GM18517 (cell line): ENCODE measurements at regions not wholly inside any gene's neighbourhood (a gene's known extent, or its start where the extent isn't known, plus 50 kb on each side); places are given as distances from the start of the nearest gene placed in this dataset.
"Not testable (repeated sequence)": the region's sequence is repeated elsewhere in the genome, so short reads cannot be mapped to it uniquely, and the experiment has no call there.

Experiments
- ATAC-seq: cut with Tn5 transposase; IDR thresholded peaks from one replicate; pipeline ENCODE4 v1.9.1; 2021; ENCODE audit warnings: mild to moderate bottlenecking, moderate library complexity; ENCODE audit not compliant: unreplicated experiment

DNA sequence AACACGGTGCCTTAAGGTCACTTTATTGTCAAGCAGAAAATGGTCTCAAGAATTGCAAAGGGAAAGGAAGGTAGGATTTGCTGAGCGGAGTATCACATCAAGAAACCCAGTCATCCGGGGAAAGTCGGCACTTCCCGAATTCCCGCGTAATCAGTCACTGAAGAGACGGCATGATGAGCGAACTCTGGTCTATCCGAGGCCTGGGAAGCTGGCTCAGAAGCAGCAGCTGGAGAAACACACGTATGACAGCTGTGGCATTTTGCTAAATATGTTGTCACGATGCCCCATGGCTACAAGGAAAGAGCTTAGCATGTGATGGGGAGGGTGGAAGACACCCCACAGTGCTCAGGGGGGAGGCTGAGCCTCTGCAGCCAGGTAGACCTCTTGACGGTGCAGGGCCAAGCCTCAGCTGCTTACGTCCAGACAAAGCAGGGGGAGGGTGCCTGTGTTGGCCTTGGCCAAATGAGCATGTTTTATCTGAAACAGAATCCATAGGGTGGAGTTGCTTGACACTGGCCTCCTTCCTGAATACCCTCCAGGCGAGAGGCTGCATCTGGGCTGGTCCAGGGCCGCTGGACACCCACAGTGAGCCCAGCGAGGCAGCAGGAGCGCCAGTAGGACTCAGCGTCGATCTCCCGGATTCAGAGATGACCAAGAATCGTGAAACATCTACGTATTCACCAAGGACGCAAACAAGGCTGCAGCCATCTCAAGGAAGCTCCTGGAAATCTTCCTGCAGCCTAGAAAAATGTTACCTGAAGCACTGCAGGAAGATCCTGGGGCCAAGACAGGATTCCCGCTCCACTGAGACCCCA is 118.8 kb upstream of the AFDN start:
- ATAC-seq: no peak

DNA sequence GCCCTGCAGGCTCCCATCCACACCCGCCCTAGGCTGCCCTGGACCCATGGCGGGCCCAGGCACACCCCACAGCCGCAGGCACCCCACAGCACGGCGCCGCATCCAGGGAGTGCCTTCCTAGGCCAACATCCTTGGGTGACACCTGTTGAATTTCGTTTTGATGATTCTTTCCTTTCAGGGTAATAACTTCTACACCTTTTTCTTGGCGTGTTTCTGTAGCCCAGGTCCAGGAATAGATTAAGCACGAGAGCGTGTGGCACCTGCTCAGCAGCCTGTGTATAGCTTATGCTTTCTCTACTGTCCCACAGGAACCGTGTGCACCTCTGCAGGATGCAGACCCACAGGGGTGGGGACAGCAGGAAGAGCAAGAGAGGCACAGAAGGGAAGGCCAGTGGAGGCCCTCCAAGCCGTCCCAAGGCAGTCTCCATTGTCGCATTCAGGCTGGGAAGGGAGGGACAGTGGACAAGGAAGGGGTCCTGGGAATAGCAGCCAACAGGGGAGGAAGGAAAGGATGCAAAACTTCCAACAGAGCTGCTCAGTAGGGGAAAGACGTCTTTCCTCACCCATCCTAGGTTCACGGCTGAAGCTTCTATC is 118.1 kb upstream of the AFDN start:
- no peak for ATAC-seq

DNA sequence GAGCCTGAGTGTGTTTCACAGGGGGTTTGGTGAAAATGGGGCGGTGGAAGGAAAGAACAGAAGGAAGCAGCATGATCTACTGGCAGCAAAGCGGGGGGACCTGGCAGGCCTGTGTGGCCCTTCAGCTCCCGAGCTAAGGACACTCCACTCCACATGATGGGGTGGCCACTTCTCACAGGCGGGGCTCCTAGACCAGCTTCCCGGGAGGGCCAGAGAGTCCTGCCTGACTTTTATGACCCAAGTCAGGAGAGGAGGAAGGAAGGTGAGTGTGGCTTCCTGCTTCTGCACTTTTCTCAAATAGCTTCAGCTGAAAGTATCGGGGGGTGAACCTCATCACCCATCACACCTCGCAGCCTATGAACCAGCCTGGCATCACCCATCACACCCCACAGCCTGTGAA is 117.5 kb upstream of the AFDN start:
- no peak for ATAC-seq

DNA sequence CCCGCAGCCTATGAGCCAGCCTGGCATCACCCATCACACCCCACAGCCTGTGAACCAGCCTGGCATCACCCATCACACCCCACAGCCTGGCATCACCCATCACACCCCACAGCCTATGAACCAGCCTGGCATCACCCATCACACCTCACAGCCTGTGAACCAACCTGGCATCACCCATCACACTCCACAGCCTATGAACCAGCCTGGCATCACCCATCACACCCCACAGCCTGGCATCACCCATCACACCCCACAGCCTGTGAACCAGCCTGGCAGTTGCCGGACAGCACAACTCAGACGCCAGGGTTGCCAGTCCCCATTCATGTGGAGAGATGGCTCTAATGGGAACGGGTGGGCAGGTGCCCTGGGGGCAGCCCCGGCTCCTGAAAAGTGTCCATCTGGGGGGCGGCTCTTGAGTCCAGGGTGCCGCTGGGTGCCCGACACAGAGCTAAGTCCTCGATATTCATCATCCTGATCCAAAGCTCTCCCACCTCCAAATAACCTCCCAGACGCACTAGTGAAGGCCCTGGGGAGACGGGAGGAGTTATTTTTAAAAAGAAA is 116.9 kb upstream of the AFDN start:
- not testable (repeated sequence) for ATAC-seq

DNA sequence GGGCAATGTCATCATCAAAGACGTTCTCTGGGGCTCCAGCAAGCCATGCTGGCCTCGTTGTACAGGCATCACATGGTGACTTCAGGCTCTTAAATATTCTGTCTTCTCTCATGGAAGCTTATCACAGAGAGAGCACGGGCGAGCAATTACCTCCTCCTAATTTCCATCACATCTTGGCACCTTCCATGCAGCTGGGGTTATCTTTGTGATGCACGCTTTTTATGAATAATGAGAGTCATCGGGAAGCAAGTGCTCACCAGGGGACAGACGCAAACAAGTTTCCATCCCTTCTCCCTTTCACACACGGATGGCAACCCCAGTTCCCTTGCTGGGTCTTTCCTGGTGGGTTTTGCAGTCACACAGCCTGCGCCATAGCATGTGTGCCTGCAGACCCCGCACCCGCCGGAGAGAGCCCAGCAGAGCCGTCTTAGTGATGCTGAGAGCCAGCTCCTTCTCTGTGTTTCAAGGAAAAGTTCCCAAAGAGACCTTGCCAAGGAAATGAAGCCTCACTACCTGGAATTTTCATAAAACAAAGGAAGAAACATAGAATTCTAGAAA is 116.3 kb upstream of the AFDN start:
- ATAC-seq: no peak

DNA sequence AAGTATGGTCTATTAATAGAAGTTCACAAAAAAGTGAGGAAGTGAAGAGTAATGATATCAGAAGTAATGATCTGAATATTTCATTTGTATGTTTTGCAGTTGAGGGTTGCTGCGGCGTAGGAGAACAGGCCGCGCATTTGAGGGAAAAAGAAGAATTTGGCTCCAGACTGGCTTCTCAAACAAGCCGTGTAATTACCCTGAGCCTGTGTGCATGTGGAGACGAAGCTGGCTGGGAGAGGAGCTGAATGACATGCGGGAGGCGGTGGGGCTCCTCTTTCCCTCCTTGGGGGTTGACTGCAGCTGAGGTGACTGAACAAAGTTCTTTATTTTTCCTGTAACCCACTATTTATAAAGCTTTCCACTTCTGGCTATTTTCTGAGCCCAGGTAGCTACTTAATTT is 115.5 kb upstream of the AFDN start:
- ATAC-seq: no peak

DNA sequence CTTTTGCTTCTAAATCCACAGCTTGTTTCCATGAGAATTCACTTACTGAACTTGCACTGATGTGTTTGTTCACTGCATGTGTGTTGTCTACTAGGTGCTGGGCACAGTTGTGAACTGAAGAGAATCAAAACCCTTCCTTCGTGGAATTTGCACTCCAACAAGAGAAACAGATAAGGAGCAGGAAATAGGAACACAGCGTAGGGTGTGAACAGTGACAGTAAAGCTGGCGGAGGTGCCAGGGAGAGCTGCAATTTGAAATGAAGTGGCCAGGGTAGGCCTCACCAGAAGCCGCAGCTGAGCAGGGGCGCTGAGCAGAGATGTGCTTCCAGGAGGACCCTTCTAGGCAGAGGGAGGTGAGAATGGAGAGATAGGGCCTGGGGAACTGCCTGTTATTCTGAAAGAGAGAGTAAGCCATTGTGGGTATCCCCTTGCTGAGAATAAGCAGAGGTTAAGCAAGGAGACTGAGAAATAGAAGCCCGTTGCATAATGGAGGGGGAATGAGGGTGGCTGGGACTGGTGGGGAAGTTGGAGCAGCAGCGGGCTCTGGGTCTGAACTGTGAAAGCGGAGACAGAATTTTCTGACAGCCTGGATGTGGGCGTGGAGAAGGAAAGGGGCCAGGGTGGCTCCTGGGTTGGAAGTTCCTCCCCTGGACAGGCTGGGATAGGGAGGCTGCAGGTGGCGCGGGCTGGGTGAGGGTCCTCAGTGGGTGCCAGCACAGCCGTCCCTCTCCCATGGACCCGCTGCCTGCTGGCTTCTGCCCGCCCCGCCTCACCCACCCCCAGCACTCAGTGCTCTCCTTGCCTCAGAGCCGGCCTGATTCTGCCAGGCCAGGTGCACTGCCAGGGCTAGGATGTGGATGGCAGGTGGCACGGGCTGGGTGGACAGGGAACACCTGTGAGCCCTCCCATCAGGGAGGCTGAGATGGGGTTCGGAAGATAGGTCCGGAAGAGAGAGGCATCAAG is 114.7 kb upstream of the AFDN start:
- no peak for ATAC-seq

DNA sequence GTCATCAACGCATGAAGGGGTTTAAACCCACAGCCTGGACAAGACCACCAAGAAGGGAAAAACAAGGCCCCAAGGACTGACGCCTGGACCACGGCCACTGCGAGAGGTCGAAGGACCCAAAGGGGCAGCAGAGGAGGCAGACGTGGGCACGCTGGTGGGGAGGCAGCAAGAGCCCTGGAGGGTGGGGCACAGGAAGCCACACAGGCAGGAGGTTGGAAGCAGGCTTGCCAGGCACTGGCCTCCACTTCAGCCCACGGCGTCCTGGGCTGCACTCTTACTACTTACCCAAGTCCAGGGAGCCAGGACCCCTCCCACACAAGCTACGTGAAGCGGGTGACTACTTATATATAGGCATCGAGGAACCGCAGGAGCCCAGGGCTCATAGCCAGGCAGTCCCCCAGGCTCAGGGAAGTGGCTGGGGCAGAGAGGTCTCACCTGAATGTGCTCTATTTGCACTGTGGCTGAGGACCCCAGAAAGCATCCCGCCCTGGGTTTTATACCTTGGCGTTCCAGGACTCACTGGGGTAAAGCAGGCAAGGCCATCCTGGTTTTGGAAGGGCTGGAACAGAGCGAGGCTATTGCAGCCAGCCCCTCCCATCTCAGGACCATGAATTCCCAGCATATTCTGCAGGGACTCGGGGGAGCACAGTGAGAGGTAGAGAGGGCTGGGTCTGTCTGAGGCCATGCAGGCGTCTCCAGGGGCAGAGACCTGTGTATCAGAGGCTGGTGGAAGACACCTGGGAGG is 113.8 kb upstream of the AFDN start:
- ATAC-seq: no peak

DNA sequence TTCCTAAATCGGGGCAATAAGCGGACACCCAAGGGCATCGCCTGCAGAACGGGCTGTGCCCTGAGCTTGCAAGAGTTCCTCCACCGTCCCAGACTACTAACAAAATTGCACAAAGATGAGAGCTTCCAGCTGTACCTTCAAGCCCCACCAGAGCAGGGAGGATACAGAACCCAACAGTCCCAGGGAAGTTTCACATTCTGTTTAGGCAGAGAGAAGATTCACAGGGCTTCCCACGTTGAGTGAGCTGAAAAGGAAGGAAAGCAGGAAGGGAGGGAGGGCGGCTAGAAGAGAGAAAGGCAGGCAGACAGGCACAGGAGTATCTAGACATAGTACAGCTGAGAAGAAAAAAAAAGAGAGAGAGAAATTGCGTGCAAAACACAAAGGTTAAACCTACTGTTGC is 112.6 kb upstream of the AFDN start:
- ATAC-seq: no peak

DNA sequence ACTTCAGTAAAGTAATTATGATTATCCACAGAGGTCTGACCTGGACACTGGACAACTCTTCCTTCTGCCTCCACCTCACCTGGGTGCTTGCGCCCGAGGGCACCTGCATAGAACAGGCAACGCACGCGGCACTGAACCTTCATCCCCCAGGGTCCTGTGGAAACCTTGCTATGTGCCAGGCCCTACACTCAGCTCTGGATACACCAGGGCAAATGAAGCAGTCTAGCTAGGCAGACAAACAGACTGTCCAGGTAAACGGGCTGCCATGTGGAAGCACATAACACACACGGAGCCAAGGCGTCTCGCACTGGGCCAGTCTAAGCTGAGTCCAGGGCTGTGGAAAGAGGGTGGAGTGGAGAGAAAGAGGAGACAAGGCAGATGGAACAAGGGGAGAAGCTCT is 109.3 kb upstream of the AFDN start:
- ATAC-seq: no peak

DNA sequence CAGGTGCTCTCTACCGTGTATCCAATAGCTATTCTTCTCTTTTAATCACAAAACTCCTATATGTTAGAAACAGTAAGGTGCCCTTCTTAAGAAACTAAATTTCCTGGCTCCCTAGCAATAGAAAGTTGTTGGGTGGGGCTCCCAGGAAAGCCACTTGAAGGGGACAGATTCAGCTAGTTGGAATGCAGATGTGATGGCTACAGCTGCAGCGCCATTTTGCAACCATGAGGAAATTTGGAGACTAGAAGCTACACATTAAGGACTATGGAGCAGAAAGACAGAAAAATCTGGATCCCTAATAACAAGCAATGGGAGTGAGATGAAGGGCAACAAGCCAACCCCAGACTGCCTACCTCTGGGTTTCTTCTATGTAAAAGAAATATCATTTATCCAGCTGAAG is 108.8 kb upstream of the AFDN start:
- no peak for ATAC-seq

DNA sequence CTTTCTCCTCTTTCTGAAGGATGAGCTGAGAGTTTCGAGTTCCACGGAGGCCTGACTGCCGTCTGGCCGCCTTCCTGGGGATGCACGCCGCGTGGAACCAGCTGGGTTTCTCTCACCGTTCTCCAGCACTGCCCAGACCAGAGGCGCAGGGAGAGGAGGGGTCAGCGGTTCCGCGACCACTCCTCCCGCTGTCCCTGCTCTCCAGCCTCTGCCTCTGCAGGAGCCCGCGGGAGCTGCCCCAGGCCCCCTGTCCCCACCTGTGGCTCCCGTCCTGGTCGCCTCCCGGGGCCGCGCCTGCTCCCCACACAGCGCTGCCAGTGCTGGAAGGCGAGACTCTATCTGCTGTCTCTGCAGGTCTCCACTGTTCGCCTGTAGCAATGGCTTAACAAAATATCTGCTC is 106.8 kb upstream of the AFDN start:
- ATAC-seq: no peak

DNA sequence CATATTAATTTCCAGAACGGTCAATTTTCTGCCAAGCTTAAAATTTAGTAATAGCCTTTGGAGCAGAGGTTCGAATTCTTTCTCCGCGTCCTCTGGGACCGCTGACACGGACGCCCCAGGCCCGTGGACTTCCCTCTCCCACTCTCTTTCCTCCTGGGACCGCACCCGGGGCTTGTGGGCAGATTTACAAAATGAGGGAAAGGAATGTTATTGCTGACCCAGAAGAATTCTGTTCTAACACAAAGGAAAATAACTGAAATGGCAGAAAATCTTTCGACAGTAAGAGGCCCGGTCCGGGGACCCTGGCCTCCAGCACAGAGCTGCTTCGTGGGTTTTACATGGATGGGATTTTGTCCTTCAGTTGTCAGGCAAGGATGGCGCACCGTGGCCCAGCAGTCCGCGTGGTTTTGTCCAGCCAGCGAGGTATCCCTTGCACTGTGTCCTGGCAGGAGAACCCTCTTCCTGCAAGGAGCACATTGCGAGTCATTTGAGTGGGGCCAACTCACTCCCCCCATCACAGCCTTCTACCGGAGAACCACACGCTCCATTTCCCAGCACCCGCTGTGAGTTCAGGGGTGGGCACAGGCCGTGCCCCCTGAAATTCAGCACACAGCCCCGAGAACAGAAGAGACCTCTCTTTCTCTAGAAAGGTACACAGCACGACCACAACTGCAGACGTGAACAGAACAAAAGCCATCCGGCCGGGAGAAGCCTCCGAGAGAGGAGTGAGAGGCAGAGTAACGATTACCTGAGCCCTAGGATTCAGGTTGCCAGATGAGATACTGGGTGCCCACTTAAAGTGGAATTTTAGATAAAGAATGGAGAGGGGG is 106.0 kb upstream of the AFDN start:
- ATAC-seq: no peak

DNA sequence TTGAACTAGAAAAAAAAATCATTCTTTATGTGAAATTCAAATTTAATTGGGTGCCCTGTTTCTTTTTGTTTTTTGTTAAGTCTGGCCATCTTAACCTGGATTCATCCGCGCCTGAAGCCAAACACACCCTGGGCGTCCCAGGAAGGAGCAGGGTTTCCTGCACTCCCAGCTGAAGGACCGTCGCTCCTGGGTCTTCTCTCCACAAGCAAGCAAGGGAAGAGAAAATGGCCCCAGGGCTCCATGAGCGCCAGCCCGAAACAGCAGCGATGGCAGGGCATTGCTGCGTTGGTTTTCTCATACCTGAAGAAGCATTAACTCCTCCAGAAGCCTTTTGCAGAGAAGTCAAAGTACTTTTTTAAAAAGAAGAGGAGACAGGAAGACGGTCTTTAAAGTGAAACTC is 105.4 kb upstream of the AFDN start:
- no peak for ATAC-seq

DNA sequence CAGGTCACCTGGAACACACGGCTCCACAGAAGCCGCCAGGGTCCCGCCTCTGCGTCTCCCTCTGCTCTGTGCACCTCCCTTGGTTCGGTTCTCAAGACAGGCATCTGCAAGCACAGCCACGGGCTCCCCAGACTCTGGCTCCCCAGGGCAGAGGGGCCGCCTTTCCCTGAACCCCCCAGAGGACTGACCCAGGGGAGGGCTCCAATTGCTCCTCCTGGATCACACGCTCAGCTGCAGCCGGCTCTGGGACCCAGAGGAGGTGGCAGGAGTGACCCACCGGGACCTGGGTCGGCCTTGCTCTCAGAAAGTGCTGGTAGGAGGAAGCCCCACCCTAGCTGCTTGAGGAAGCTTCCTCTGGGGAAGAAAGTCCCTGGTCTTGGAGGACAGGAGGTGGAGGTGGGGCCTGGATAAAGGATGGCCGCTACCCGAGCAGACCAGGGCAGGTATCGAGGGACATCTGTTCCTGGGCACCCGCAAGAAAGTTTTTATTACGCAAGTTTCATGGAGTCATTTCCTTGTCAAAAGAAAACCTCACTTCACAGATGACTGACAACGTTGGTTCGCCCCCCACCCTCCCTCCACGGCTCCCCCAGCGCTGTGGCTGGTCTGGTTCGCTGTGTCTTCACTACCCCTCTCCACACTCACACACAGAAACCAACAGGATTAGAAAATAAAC is 103.9 kb upstream of the AFDN start:
- ATAC-seq: no peak

DNA sequence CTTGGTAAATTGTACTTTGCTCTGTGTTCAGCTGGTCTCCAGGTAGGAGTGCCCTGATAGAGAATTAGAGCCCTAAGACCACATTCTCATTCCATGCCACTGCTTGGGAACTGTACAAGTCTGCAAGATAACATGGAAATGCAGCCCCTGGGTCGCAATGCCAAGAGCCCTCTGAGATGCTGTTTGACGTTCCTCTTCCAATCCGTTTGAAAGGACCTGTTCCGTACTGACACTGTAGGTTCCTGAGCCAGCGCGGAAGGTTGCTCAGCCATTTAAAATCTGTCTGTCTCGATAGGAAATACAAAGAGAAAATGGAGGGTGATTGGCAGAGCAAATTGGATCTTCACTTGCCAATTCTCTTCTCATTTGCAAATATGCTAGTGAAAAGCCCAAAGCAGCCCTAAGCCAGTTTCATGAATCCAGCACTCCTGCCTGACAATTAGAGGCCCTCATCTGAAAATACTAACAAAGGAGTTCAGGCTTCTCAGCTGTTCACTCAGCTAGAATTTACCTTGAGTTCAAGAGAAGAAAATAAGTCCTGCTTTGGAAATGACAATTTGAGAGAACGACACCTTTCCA is 100.6 kb upstream of the AFDN start:
- ATAC-seq: no peak

DNA sequence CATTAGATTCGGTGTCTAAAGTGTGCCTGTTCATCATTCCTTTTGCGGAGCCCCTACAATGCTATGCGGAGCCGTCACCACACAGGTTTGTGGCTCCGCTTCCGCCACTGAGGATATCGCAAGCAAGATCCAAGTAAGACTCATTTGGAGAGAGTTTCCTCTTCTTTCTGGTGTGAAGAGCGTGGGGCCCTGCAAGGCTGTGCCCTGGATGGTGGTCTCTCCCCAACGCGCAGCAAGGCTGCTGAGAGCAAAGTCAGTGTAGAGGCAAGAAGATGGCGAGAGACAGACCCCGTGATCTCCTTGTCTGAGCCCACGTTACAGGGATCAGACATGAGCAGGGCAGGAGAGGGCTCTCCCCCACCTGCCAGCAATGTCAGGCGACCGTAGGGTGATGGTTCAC is 96.3 kb upstream of the AFDN start:
- ATAC-seq: no peak

DNA sequence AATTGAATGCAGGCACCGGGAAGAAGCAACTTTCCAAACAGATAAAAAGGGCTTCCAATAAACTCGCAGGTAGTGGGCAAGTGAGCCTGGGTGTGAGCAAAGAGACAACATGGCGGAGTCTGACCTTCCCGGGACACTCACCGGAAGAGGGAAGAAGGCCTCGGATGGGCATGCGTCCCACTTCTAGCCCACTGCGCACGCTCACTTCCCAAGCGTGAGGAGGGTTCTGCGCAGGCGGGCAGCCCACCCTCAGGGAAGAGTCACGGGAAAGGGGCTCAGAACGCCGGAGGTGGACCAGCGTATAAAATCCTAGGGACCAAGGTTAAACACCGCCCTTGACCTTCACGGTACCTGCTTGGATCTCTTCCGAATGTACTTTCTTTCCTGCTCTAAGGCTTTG is 95.5 kb upstream of the AFDN start:
- ATAC-seq: no peak
